ENCODE measurements at regions not wholly inside any gene's neighbourhood (a gene's known extent, or its start where the extent isn't known, plus 50 kb on each side); places are given as distances from the start of the nearest gene placed in this dataset.

GRCh38 chr10:52455098-52455497, 141.0 kb downstream of the DKK1 start:
- TF ChIP-seq CTCF (IDR thresholded peaks at IDR 0.05), result no peak
- TF ChIP-seq POLR2A (IDR thresholded peaks at IDR 0.05), result no peak
